WI38 (cell line): ENCODE measurements at regions not wholly inside any gene's neighbourhood (a gene's known extent, or its start where the extent isn't known, plus 50 kb on each side); places are given as distances from the start of the nearest gene placed in this dataset.

Experiments
- H3K4me3 ChIP-seq: 2 replicates; pipeline ENCODE4 v1.5.1; 2011; ENCODE audit warnings: low read depth, mild to moderate bottlenecking, control low read depth, low read length
- CTCF ChIP-seq: IDR thresholded peaks from 2 replicates; pipeline ENCODE4 v1.5.1; 2012; ENCODE audit warnings: low read depth, mild to moderate bottlenecking, control low read depth, low read length

GRCh38 chr16:77650761-77651160 lies 71.6 kb upstream of the NUDT7 start:
- H3K4me3 ChIP-seq, result no peak overlapping the region
- no peak for TF ChIP-seq CTCF

- H3K4me3 ChIP-seq, result no peak overlapping the region
- no peak for TF ChIP-seq CTCF
Measured at GRCh38 chr16:77652399-77652798, 69.9 kb upstream of the NUDT7 start.

- no peak overlapping the region for H3K4me3 ChIP-seq
- no peak for TF ChIP-seq CTCF
Measured at GRCh38 chr16:77657016-77657415, 65.3 kb upstream of the NUDT7 start.

GRCh38 chr16:77660311-77660710 lies 62.0 kb upstream of the NUDT7 start:
- peak; percentile 63 for TF ChIP-seq CTCF
- H3K4me3 ChIP-seq, result no peak overlapping the region

- no peak for TF ChIP-seq CTCF
- H3K4me3 ChIP-seq, result no peak overlapping the region
Measured at GRCh38 chr16:77662246-77662645, 60.1 kb upstream of the NUDT7 start.

GRCh38 chr16:77663711-77664110 lies 58.6 kb upstream of the NUDT7 start:
- no peak overlapping the region for H3K4me3 ChIP-seq
- no peak for TF ChIP-seq CTCF

GRCh38 chr16:77666771-77667170 lies 55.5 kb upstream of the NUDT7 start:
- TF ChIP-seq CTCF, result no peak
- no peak overlapping the region for H3K4me3 ChIP-seq
